DOHH2 (cell line): ENCODE measurements at regions not wholly inside any gene's neighbourhood (a gene's known extent, or its start where the extent isn't known, plus 50 kb on each side); places are given as distances from the start of the nearest gene placed in this dataset.

Source experiments
- H3F3A ChIP-seq: fragments of 200-600 bp; sonication (generic), shearing (Covaris generic); 2 replicates; pipeline ENCODE4 v1.6.0; 2016; ENCODE audit warnings: antibody characterized with exemption, mild to moderate bottlenecking; ENCODE audit not compliant: control insufficient read depth, insufficient read depth
- H3K27ac ChIP-seq: fragments of 200-600 bp; sonication (generic); 2 replicates; pipeline ENCODE4 v1.5.1; 2014; ENCODE audit warnings: low read depth, mild to moderate bottlenecking, low read length, moderate library complexity
- H3K27me3 ChIP-seq: fragments of 200-600 bp; sonication (generic); 2 replicates; pipeline ENCODE4 v1.6.1; 2014; ENCODE audit warnings: mild to moderate bottlenecking, low read length, mixed read lengths; ENCODE audit not compliant: control insufficient read depth
- H3K36me3 ChIP-seq: fragments of 200-600 bp; sonication (generic); 2 replicates; pipeline ENCODE4 v1.6.1; 2014; ENCODE audit warnings: mild to moderate bottlenecking, low read length, moderate library complexity, mixed read lengths; ENCODE audit not compliant: control insufficient read depth
- H3K4me1 ChIP-seq: fragments of 200-600 bp; sonication (generic); 2 replicates; pipeline ENCODE4 v1.6.1; 2014; ENCODE audit warnings: mild to moderate bottlenecking, low read length, mixed read lengths; ENCODE audit not compliant: control insufficient read depth
- H3K4me2 ChIP-seq: fragments of 200-600 bp; sonication (generic); 2 replicates; pipeline ENCODE4 v1.6.0; 2014; ENCODE audit warnings: mild to moderate bottlenecking, low read length, moderate library complexity
- H3K4me3 ChIP-seq: fragments of 200-600 bp; sonication (generic); 2 replicates; pipeline ENCODE4 v1.5.1; 2014; ENCODE audit warnings: mild to moderate bottlenecking, low read length, mixed read lengths
- H3K79me2 ChIP-seq: fragments of 200-600 bp; sonication (generic); 2 replicates; pipeline ENCODE4 v1.6.1; 2014; ENCODE audit warnings: mild to moderate bottlenecking, low read length, mixed read lengths; ENCODE audit not compliant: control insufficient read depth
- H3K9me2 ChIP-seq: fragments of 200-600 bp; sonication (generic); replicated peaks from 2 replicates; pipeline ENCODE4 v1.6.1; 2014; ENCODE audit warnings: mild to moderate bottlenecking, low read length, mixed read lengths; ENCODE audit not compliant: control insufficient read depth
- H3K9me3 ChIP-seq: fragments of 200-600 bp; sonication (generic); 2 replicates; pipeline ENCODE4 v1.6.1; 2014; ENCODE audit warnings: antibody characterized with exemption, low read length, mixed read lengths; ENCODE audit not compliant: control insufficient read depth, insufficient read depth
- H4K20me1 ChIP-seq: fragments of 200-600 bp; sonication (generic); 2 replicates; pipeline ENCODE4 v1.6.0; 2014; ENCODE audit warnings: low read depth, mild to moderate bottlenecking, antibody characterized with exemption, low read length, moderate library complexity; ENCODE audit not compliant: control insufficient read depth, insufficient read depth
- CTCF ChIP-seq: fragments of 200-600 bp; sonication (generic); IDR thresholded peaks from one replicate; pipeline ENCODE4 v1.5.1; 2014; ENCODE audit warnings: antibody characterized with exemption, mild to moderate bottlenecking, low read depth, low read length; ENCODE audit not compliant: poor library complexity, severe bottlenecking
- EZH2phosphoT487 ChIP-seq: fragments of 200-600 bp; sonication (generic); IDR thresholded peaks from 2 replicates; pipeline ENCODE4 v1.6.1; 2017; ENCODE audit warnings: borderline replicate concordance, mild to moderate bottlenecking, antibody characterized with exemption, low read length, moderate library complexity, mixed read lengths

- H3K27me3 ChIP-seq, result no peaks in the 10 kb centered on the region
- no peaks in the 10 kb centered on the region for H3K9me2 ChIP-seq
- H3F3A ChIP-seq, result no peaks in the 10 kb centered on the region
- no peaks in the 10 kb centered on the region for H3K4me1 ChIP-seq
- H3K4me3 ChIP-seq, result no peak overlapping the region
- no peaks in the 10 kb centered on the region for H4K20me1 ChIP-seq
- TF ChIP-seq CTCF, result no peak
- no peak for TF ChIP-seq EZH2phosphoT487
- no peak overlapping the region for H3K27ac ChIP-seq
- no peaks in the 10 kb centered on the region for H3K9me3 ChIP-seq
- no peak overlapping the region for H3K4me2 ChIP-seq
- no peaks in the 10 kb centered on the region for H3K36me3 ChIP-seq
- no peaks in the 10 kb centered on the region for H3K79me2 ChIP-seq
These were observed 49.7 kb downstream of the GLI2 start for GRCh38 chr2:120785228-120785966.

- no peak overlapping the region for H3K4me3 ChIP-seq
- no peaks in the 10 kb centered on the region for H3F3A ChIP-seq
- TF ChIP-seq CTCF, result no peak
- no peaks in the 10 kb centered on the region for H3K9me3 ChIP-seq
- no peak overlapping the region for H3K27ac ChIP-seq
- no peaks in the 10 kb centered on the region for H3K4me1 ChIP-seq
- no peaks in the 10 kb centered on the region for H3K79me2 ChIP-seq
- no peaks in the 10 kb centered on the region for H3K27me3 ChIP-seq
- no peaks in the 10 kb centered on the region for H3K36me3 ChIP-seq
- H3K4me2 ChIP-seq, result no peak overlapping the region
- H4K20me1 ChIP-seq, result no peaks in the 10 kb centered on the region
- H3K9me2 ChIP-seq, result no peaks in the 10 kb centered on the region
These were observed 50.6 kb downstream of the GLI2 start for GRCh38 chr2:120786038-120786960.

- Histone ChIP-seq H3K27me3 (no peaks in the 10 kb centered on the region), H3K9me2 (no peaks in the 10 kb centered on the region), H3K79me2 (no peaks in the 10 kb centered on the region), H3K4me1 (no peaks in the 10 kb centered on the region), H3K9me3 (no peaks in the 10 kb centered on the region), H3K4me2 (no peak overlapping the region), H3K27ac (no peak overlapping the region), H4K20me1 (no peaks in the 10 kb centered on the region), H3K4me3 (no peak overlapping the region), H3K36me3 (no peaks in the 10 kb centered on the region), H3F3A (no peaks in the 10 kb centered on the region)
- TF ChIP-seq CTCF, result no peak
These were observed 51.6 kb downstream of the GLI2 start for GRCh38 chr2:120787111-120787821.
